ENCODE measurements at regions not wholly inside any gene's neighbourhood (a gene's known extent, or its start where the extent isn't known, plus 50 kb on each side); places are given as distances from the start of the nearest gene placed in this dataset.
A peak's percentile ranks its signal among the peaks of the same experiment; 100 is the strongest.

- no peaks in the 10 kb centered on the region for H3K36me3 Mint-ChIP-seq (ENCODE audit: low read depth)
- ChIA-PET CTCF (interaction anchor here (0.6 to 1.9 kb wide), 6 partner anchors 9 to 557 kb away, joined by 3 to 10 read pairs (median 4); no protein-coding TSS in a partner anchor), POLR2A (no interaction called here)
- no peak overlapping the region for H3K4me3 Mint-ChIP-seq
- intact Hi-C loops (cut with micrococcal nuclease), result loop anchor here (10.0 kb wide), 1 partner anchor 551 kb away; no protein-coding TSS in a partner anchor
- TF ChIP-seq CTCF (IDR thresholded peaks at IDR 0.05), result no peak
- no peaks in the 10 kb centered on the region for H3K9me3 Mint-ChIP-seq
- ATAC-seq, result no peak
- no peak for DNase-seq
- peaks cover 8% of the 10 kb centered on the region for H3K27me3 Mint-ChIP-seq
- no peaks in the 10 kb centered on the region for H3K4me1 Mint-ChIP-seq (ENCODE audit: low read depth)
- no peak overlapping the region for H3K27ac Mint-ChIP-seq
Measured at GRCh38 chr1:208653426-208653825, 409.2 kb upstream of the PLXNA2 start.

GRCh38 chr1:208654241-208654640 is 410.1 kb upstream of the PLXNA2 start:
- intact Hi-C loops (cut with micrococcal nuclease), result loop anchor here (10.0 kb wide), 1 partner anchor 551 kb away; no protein-coding TSS in a partner anchor
- Mint-ChIP-seq H3K27me3 (peaks cover 8% of the 10 kb centered on the region), H3K27ac (no peak overlapping the region), H3K36me3 (ENCODE audit: low read depth) (no peaks in the 10 kb centered on the region), H3K4me3 (no peak overlapping the region), H3K4me1 (ENCODE audit: low read depth) (no peaks in the 10 kb centered on the region), H3K9me3 (no peaks in the 10 kb centered on the region)
- ChIA-PET CTCF (interaction anchor here (0.6 kb wide), 1 partner anchor 556 kb away, joined by 3 read pairs; no protein-coding TSS in a partner anchor), POLR2A (no interaction called here)
- TF ChIP-seq CTCF (IDR thresholded peaks at IDR 0.05), result peak; percentile 30
- no peak for ATAC-seq
- DNase-seq, result no peak

GRCh38 chr1:208665936-208666335 is 421.8 kb upstream of the PLXNA2 start:
- Mint-ChIP-seq H3K4me1 (ENCODE audit: low read depth) (no peaks in the 10 kb centered on the region), H3K4me3 (no peak overlapping the region), H3K27me3 (peaks cover 3% of the 10 kb centered on the region), H3K9me3 (no peaks in the 10 kb centered on the region), H3K36me3 (ENCODE audit: low read depth) (no peaks in the 10 kb centered on the region), H3K27ac (no peak overlapping the region)
- ATAC-seq (no peak), DNase-seq (no peak)
- POLR2A ChIA-PET, result no interaction called here
- intact Hi-C loops (cut with micrococcal nuclease), result no loop called here
- CTCF ChIA-PET, result interaction anchor here (1.7 kb wide), 1 partner anchor 14 kb away, joined by 5 read pairs; no protein-coding TSS in a partner anchor
- TF ChIP-seq CTCF (IDR thresholded peaks at IDR 0.05), result no peak

GRCh38 chr1:208668991-208669390 is 424.8 kb upstream of the PLXNA2 start:
- ATAC-seq (no peak), DNase-seq (no peak)
- peaks cover 3% of the 10 kb centered on the region for H3K27me3 Mint-ChIP-seq
- intact Hi-C loops (cut with micrococcal nuclease), result no loop called here
- ChIA-PET POLR2A (no interaction called here), CTCF (no interaction called here)
- H3K9me3 Mint-ChIP-seq, result no peaks in the 10 kb centered on the region
- no peaks in the 10 kb centered on the region for H3K4me1 Mint-ChIP-seq (ENCODE audit: low read depth)
- TF ChIP-seq CTCF (IDR thresholded peaks at IDR 0.05), result no peak
- H3K36me3 Mint-ChIP-seq (ENCODE audit: low read depth), result no peaks in the 10 kb centered on the region
- no peak overlapping the region for H3K4me3 Mint-ChIP-seq
- H3K27ac Mint-ChIP-seq, result no peak overlapping the region

GRCh38 chr1:208670778-208671177 is 426.6 kb upstream of the PLXNA2 start:
- ChIA-PET CTCF (no interaction called here), POLR2A (no interaction called here)
- Mint-ChIP-seq H3K9me3 (no peaks in the 10 kb centered on the region), H3K36me3 (ENCODE audit: low read depth) (no peaks in the 10 kb centered on the region), H3K27ac (no peak overlapping the region), H3K4me3 (no peak overlapping the region), H3K27me3 (peaks cover 3% of the 10 kb centered on the region), H3K4me1 (ENCODE audit: low read depth) (no peaks in the 10 kb centered on the region)
- TF ChIP-seq CTCF (IDR thresholded peaks at IDR 0.05), result no peak
- no peak for DNase-seq
- ATAC-seq, result no peak
- intact Hi-C loops (cut with micrococcal nuclease), result no loop called here
